Activated T-cell treated with anti-CD3 and anti-CD28 coated beads for 48 hours (primary cell): ENCODE measurements at regions not wholly inside any gene's neighbourhood (a gene's known extent, or its start where the extent isn't known, plus 50 kb on each side); places are given as distances from the start of the nearest gene placed in this dataset.
"Not testable (repeated sequence)": the region's sequence is repeated elsewhere in the genome, so short reads cannot be mapped to it uniquely, and the experiment has no call there.

Experiments
- DNase-seq: peaks from one replicate; pipeline ENCODE4 v3.0.0-alpha.2; 2020; ENCODE audit warnings: low read depth

DNA sequence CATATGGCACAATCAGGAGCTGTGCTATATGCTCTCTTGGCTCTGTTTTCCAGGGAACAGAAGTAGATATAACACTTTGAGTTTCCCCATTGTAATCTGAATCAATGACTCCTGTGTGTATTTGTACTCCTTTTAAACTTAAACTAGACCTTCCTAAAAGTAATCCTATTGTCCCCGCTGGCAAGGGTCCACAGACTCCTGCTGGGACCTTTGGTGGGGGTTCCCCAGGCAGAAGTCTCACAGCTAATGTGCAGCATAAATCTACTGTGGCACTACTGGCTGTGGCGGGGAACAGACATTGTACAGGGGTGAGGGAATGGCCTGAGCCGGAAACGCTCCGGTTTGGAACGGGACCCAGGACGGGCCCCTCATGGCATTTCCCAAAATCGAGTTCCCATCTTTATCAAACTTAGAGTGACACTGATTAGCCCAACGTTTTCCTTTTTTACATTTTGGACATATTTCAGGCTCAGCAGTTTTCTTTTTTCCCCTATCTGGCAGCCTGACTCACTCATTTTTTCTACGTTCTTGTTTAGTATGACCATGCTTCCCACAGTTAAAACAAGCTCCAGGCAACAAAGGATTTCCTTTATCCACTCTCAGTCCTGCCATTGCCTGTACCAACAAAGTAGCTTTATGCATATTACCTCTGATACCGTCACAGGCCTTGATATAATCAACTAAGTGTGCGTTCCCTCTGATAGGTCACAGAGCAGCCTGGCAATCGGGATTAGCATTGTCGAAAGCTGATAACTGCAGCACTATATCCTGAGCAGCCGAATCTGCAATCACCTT lies 59.5 kb upstream of the LPCAT1 start:
- DNase-seq = not testable (repeated sequence)

DNA sequence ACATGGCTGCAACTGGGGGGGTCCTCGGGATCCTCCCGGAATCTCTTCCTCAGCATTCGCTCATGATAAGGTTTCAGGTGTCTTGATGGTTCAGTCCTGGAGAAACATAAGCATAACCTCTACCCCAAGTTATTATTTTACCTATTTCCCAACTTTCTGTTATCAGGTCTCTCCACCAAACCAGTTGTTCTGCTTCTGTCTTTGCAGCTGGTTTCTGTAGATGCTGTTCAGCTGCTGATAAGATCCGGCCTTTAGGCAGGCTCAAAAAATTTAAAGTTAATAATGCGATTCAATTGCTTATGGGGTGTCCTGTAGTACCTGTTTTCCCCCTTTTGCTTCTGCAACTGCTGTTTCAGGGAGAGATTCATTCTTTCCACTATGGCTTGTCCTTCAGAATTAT lies 55.6 kb upstream of the LPCAT1 start:
- not testable (repeated sequence) for DNase-seq

DNA sequence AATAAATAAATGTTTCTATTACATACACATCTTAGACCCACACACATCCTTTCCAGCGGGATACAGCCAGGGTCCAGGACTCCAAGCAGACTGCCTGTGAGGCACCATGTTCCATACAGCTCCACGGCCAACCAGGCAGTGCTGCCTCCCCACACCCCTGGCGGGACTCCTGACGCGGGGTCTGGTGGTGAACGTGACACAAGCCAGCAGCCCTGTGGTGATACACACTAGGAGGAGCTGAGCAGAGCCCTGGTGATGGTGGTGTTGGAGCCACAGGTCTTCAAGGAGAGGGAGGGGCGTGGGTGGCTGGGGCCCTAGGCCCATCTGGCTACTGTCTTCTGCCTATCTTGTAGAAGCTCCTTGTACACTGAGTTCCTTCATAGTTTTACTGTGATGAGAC lies 53.1 kb upstream of the LPCAT1 start:
- DNase-seq = not testable (repeated sequence)

DNA sequence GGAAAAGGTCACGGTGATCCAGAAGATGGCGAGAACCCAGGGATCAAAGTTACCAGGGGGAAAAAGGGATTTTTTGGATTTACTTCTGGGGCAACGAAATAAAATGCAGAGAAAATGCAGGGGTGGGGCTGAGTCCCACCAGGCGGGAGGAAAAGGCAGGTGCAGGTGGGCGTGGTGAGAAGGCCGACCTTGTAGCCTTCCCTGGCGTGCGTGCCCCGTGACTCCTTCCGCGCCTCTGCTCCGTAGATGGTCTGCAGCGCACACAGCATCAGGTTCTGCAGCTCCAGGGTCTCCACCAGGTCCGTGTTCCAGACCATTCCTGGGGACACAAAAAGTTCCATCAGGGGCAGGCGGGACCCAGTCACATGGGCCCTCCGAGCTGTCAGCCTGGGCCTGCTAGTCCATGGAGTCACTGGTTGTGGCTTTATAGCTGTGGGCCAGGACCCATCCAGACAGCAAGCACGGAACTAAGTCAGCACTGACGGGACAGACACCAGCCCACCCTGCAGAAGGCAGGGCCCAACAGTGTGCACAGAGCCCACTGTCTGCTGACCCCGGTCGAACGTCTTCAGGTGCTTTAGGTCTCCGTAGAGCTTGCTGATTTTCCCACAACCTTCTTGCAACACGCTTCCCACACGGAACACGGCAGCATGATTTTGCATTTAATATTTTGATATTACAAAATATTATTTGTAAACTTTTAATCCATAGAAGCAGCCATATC lies 52.4 kb upstream of the LPCAT1 start:
- DNase-seq = not testable (repeated sequence)

DNA sequence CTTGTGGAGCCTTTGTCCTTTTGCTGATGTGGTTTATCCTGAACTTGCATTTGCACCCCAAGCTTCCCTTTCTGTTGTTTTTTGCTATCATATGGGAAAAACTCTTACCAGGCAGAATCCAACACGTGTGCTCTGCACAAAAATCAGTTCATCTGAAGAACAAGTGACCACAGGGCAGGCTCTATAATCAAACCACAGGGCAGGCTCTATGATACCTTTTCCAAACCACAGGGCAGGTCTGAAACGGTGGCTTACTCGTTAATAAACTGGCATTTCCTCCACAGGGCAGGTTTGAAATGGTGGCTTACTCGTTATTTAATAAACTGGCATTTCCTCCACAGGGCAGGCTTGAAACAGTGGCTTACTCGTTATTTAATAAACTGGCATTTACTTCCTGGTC lies 51.7 kb upstream of the LPCAT1 start:
- not testable (repeated sequence) for DNase-seq

DNA sequence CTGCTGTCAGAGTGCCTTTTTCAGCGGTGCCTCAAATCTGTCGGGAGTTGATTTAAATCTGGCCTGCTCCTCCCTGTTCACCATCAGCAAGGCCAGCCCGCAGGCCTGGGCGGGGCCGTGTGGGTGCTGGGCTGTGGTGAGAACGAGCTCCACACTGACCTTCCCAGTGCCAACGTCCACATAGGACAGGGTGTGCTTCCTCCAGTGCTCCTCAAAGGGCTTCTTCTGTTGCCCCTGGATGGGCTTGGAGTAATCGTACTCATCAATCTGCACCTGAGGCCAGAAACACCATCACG lies 50.2 kb upstream of the LPCAT1 start:
- DNase-seq = not testable (repeated sequence)

DNA sequence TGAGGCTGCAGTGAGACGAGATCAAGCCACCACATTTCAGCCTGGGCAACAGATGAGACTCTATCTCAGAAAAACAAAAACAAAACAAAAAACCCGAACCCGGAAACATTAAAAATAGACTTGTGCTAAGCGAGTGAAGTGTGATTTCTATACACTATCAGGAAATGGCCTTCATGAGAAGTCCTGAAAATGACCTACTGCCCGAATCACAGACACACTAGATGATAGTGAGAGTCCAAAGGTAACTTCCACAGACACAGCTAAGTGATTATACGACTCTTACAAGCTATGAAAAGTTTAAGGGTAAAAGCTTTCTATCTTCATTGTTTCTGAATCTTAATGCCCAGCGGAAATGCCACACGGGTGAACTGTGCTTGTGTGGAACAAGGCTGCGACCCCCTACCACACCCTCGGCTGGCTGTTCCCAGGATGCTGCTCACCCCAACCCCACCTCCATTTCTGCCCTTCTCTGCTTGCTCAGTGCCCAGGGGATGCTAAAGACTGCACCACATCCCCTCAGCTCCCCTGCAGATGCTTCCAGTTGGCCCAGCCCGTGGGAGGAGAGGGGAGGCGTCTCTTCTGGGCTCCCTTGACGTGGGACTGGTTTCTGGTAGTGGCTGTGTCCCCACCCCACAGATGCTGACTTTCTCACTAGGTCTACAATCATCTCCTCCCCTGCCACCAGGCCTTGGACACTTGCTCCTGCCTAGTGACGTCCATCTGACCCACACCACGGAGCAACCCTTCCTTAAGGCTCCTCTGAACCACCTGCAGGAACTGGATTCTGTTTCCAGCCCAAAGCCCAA lies 49.7 kb upstream of the LPCAT1 start:
- DNase-seq = not testable (repeated sequence)
